ENCODE measurements at regions not wholly inside any gene's neighbourhood (a gene's known extent, or its start where the extent isn't known, plus 50 kb on each side); places are given as distances from the start of the nearest gene placed in this dataset.

- TF ChIP-seq CTCF (IDR thresholded peaks at IDR 0.05) (no peak), POLR2A (IDR thresholded peaks at IDR 0.05) (no peak), EP300 (IDR thresholded peaks at IDR 0.05) (no peak)
Observed at GRCh38 chr7:152922318-152923081, 162.9 kb downstream of the ACTR3B start.
